Stomach (tissue), 4 donors: ENCODE measurements at regions not wholly inside any gene's neighbourhood (a gene's known extent, or its start where the extent isn't known, plus 50 kb on each side); places are given as distances from the start of the nearest gene placed in this dataset.

ENCODE experiments used
- POLR2A ChIP-seq, 4 donors: fragments of 450-650 bp; IDR thresholded peaks; one replicate each; pipeline ENCODE4 v1.6.1; 2016; ENCODE audit warnings: antibody characterized with exemption in 4 of 4, control low read depth in 2 of 4, mild to moderate bottlenecking in 1 of 4, moderate library complexity in 1 of 4
- TF ChIP-seq, protein P1 (sequence below), 7 experiments: fragments of 450-650 bp in 4 of 7; fragments of 200-600 bp in 3 of 7; sonication (generic) in 3 of 7; IDR thresholded peaks; one replicate each; pipeline ENCODE4 v1.5.1; 2016 to 2019; ENCODE audit warnings: antibody characterized with exemption in 7 of 7, control low read depth in 2 of 7, mild to moderate bottlenecking in 1 of 7

DNA sequence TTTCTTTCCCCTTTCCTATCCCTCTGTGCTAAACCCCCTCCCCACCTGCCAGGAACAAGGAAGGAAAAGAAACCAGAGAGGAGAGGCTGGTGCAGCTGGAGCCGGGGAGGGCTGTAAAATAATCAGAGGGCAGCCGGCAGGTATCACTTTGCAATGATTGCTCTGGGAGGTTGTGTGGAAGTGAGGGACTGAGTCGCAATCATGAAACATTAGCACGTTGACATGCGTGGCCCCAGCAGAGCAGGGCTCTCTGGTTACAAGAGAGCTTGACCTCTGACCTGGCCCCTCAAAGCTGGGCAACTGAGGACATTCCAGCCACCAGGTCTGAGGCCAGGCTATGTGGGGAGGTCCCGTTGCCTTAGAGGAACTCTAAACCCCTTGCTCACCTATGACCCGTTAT lies 170.8 kb upstream of the BDNF start:
- TF ChIP-seq, protein P1, sequence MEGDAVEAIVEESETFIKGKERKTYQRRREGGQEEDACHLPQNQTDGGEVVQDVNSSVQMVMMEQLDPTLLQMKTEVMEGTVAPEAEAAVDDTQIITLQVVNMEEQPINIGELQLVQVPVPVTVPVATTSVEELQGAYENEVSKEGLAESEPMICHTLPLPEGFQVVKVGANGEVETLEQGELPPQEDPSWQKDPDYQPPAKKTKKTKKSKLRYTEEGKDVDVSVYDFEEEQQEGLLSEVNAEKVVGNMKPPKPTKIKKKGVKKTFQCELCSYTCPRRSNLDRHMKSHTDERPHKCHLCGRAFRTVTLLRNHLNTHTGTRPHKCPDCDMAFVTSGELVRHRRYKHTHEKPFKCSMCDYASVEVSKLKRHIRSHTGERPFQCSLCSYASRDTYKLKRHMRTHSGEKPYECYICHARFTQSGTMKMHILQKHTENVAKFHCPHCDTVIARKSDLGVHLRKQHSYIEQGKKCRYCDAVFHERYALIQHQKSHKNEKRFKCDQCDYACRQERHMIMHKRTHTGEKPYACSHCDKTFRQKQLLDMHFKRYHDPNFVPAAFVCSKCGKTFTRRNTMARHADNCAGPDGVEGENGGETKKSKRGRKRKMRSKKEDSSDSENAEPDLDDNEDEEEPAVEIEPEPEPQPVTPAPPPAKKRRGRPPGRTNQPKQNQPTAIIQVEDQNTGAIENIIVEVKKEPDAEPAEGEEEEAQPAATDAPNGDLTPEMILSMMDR (IDR thresholded peaks at IDR 0.05): no peak
- TF ChIP-seq POLR2A (IDR thresholded peaks at IDR 0.05): no peak
